GM10266 (cell line): ENCODE measurements at regions not wholly inside any gene's neighbourhood (a gene's known extent, or its start where the extent isn't known, plus 50 kb on each side); places are given as distances from the start of the nearest gene placed in this dataset.

Experiments used
- DNase-seq: peaks from one replicate; pipeline ENCODE4 v3.0.0; 2012; ENCODE audit errors: extremely low spot score
- CTCF ChIP-seq: IDR thresholded peaks from 2 replicates; pipeline ENCODE4 v1.5.1; 2012; ENCODE audit warnings: mild to moderate bottlenecking, low read depth; ENCODE audit not compliant: control insufficient read depth, insufficient read depth; ENCODE audit errors: missing control alignments

- TF ChIP-seq CTCF, result no peak
- DNase-seq, result no peak
Measured at GRCh38 chr11:81857386-81857785, 876.3 kb downstream of the FAM181B start.

GRCh38 chr11:81853791-81854190, 879.9 kb downstream of the FAM181B start:
- TF ChIP-seq CTCF, result no peak
- no peak for DNase-seq

- no peak for DNase-seq
- TF ChIP-seq CTCF, result no peak
Measured at GRCh38 chr11:81852896-81853295, 880.8 kb downstream of the FAM181B start.

- no peak for DNase-seq
- no peak for TF ChIP-seq CTCF
Measured at GRCh38 chr11:81840380-81840779, 893.3 kb downstream of the FAM181B start.

- no peak for DNase-seq
- no peak for TF ChIP-seq CTCF
Measured at GRCh38 chr11:81839976-81840375, 893.7 kb downstream of the FAM181B start.

GRCh38 chr11:81839016-81839415, 894.6 kb downstream of the FAM181B start:
- no peak for TF ChIP-seq CTCF
- no peak for DNase-seq

GRCh38 chr11:81829976-81830375, 903.7 kb downstream of the FAM181B start:
- no peak for TF ChIP-seq CTCF
- no peak for DNase-seq
